ENCODE measurements at regions not wholly inside any gene's neighbourhood (a gene's known extent, or its start where the extent isn't known, plus 50 kb on each side); places are given as distances from the start of the nearest gene placed in this dataset.
A peak's percentile ranks its signal among the peaks of the same experiment; 100 is the strongest.

DNA sequence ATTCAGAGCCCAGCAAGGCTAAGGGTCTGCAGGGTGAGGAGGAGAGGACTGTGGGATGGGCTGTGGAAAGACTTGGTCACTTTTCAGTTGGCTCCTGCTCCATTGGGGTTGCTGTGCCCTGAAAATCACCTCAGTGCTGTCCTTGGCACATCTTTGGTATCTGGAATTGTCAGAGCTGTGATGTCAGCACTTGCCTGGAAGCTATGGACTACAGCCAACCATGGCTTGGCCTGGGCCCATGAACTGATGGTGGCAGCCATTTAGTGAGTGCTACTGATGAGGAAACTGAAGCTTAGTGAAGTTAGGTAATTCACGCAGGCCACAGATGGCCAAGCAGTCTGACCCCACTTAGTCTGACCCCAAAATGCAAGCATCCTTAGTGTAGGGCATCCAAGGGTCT, 121.8 kb upstream of the SERPINE2 start:
- H3K27me3 ChIP-seq (ENCODE audit: control insufficient read depth, insufficient read depth, low read length): no peaks in the 10 kb centered on the region
- H3K4me1 ChIP-seq (ENCODE audit: control insufficient read depth, insufficient read depth, low read length): no peaks in the 10 kb centered on the region
- H3K4me3 ChIP-seq (ENCODE audit: low read depth, low read length): no peak overlapping the region
- H3K36me3 ChIP-seq (ENCODE audit: control insufficient read depth, insufficient read depth, low read length): no peaks in the 10 kb centered on the region
- H3K27ac ChIP-seq (ENCODE audit: low read depth, low read length): no peak overlapping the region
- no peaks in the 10 kb centered on the region for H3K9me3 ChIP-seq (ENCODE audit: control insufficient read depth, insufficient read depth, low read length)
- DNase-seq (ENCODE audit: low read depth in 4 of 6, low spot score in 6 of 6): no peak
- WGBS (ENCODE audit: insufficient coverage): 100% methylated on average over 1 of the region's 1 CpG

DNA sequence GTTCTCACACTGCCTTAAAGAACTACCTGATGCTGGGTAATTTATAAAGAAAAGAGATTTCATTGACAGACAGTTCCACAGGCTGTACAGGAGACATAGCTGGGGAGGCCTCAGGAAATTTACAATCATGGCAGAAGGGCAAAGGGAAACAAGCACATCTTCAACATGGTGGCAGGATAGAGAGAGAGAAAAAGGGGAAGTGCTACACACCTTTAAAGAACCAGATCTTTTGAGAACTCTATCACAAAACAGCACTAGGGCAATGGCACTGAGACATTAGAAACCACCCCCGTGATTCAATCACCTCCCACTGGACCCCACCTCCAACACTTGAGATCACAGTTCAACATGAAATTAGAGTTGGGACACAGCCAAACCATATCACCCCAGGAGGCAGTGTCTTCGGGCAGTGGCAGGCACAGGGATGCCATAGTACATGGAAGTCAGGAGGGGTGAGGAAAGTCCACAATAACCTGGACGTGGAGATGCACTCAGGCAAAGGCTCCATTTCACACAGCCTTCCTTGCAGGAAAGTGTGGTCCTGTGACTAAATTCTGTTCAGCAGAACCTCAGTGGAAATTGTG, 120.4 kb upstream of the SERPINE2 start:
- no peak for DNase-seq (ENCODE audit: low read depth in 4 of 6, low spot score in 6 of 6)
- no peaks in the 10 kb centered on the region for H3K9me3 ChIP-seq (ENCODE audit: control insufficient read depth, insufficient read depth, low read length)
- WGBS (ENCODE audit: insufficient coverage): 94% methylated on average over 2 of the region's 3 CpGs
- no peaks in the 10 kb centered on the region for H3K4me1 ChIP-seq (ENCODE audit: control insufficient read depth, insufficient read depth, low read length)
- no peaks in the 10 kb centered on the region for H3K36me3 ChIP-seq (ENCODE audit: control insufficient read depth, insufficient read depth, low read length)
- H3K27ac ChIP-seq (ENCODE audit: low read depth, low read length): no peak overlapping the region
- no peak overlapping the region for H3K4me3 ChIP-seq (ENCODE audit: low read depth, low read length)
- no peaks in the 10 kb centered on the region for H3K27me3 ChIP-seq (ENCODE audit: control insufficient read depth, insufficient read depth, low read length)

DNA sequence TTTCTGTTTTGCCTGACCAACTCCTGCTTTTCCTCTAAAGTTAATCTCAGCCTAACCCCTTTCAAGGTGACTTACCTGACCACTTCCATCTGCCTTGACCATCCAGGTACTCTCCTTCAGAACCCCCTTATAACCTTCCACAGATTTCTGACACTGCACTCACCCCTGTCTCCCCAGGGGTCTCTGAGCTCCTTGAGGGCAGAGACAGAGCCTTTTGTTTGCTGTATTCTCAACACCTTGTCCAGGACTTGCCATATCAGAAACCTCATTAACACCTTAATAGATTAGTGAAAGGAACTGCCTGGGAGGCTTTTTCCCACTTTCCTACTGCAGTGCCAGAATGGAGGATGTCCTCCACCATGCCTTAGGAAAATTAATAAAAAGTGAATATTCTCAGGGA, 119.7 kb upstream of the SERPINE2 start:
- Histone ChIP-seq H3K9me3 (ENCODE audit: control insufficient read depth, insufficient read depth, low read length) (no peaks in the 10 kb centered on the region), H3K36me3 (ENCODE audit: control insufficient read depth, insufficient read depth, low read length) (no peaks in the 10 kb centered on the region), H3K4me1 (ENCODE audit: control insufficient read depth, insufficient read depth, low read length) (no peaks in the 10 kb centered on the region), H3K27me3 (ENCODE audit: control insufficient read depth, insufficient read depth, low read length) (no peaks in the 10 kb centered on the region), H3K4me3 (ENCODE audit: low read depth, low read length) (no peak overlapping the region), H3K27ac (ENCODE audit: low read depth, low read length) (no peak overlapping the region)
- DNase-seq (ENCODE audit: low read depth in 4 of 6, low spot score in 6 of 6): no peak

DNA sequence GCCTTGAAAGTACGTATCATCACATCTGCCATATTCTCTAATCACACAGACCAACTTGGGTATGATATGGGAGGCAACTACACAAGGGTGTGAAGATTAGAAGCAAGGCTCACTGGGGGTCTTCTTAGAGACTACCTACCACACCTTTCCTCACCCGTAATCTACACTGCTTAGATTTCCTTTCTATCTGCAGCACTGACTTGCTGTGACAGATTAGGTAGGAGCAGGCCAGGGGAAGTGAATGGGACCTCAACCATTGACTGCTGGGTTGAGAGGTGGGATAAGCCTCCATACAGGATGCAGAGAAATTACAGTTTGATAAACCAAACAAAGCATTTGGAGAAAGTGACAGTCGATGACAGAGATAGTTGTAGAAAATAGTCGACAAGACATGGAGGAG, 119.0 kb upstream of the SERPINE2 start:
- Histone ChIP-seq H3K36me3 (ENCODE audit: control insufficient read depth, insufficient read depth, low read length) (no peaks in the 10 kb centered on the region), H3K27me3 (ENCODE audit: control insufficient read depth, insufficient read depth, low read length) (no peaks in the 10 kb centered on the region), H3K9me3 (ENCODE audit: control insufficient read depth, insufficient read depth, low read length) (no peaks in the 10 kb centered on the region), H3K27ac (ENCODE audit: low read depth, low read length) (no peak overlapping the region), H3K4me1 (ENCODE audit: control insufficient read depth, insufficient read depth, low read length) (no peaks in the 10 kb centered on the region), H3K4me3 (ENCODE audit: low read depth, low read length) (no peak overlapping the region)
- DNase-seq (ENCODE audit: low read depth in 4 of 6, low spot score in 6 of 6): no peak
- 82% methylated on average over 2 of the region's 4 CpGs for WGBS (ENCODE audit: insufficient coverage)

DNA sequence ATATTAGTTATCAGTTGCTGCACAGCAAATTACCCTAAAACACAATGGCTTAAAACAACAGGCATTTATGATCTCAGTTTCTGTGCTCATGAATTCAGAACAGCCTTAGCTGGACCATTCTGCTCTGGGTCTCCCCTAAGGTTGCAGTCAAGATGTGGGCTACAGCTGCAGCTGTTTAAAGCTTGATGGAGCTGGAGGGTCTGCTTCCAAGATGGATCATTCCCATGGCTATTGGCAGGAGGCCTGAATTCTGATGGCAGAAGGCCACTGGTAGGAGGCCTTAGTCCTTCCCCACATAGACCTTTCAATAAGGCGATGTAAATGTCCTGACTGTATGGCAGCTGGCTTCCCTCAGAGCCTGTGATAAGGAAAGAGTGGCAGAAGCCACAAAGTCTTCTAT, 118.6 kb upstream of the SERPINE2 start:
- Histone ChIP-seq H3K36me3 (ENCODE audit: control insufficient read depth, insufficient read depth, low read length) (no peaks in the 10 kb centered on the region), H3K9me3 (ENCODE audit: control insufficient read depth, insufficient read depth, low read length) (no peaks in the 10 kb centered on the region), H3K4me3 (ENCODE audit: low read depth, low read length) (no peak overlapping the region), H3K27me3 (ENCODE audit: control insufficient read depth, insufficient read depth, low read length) (no peaks in the 10 kb centered on the region), H3K27ac (ENCODE audit: low read depth, low read length) (no peak overlapping the region), H3K4me1 (ENCODE audit: control insufficient read depth, insufficient read depth, low read length) (no peaks in the 10 kb centered on the region)
- peak in 2 of 6 donors; percentile 13 to 26 for DNase-seq (ENCODE audit: low read depth in 4 of 6, low spot score in 6 of 6)
- no CpG with 5 or more reads among the region's 1 CpG for WGBS (ENCODE audit: insufficient coverage)

DNA sequence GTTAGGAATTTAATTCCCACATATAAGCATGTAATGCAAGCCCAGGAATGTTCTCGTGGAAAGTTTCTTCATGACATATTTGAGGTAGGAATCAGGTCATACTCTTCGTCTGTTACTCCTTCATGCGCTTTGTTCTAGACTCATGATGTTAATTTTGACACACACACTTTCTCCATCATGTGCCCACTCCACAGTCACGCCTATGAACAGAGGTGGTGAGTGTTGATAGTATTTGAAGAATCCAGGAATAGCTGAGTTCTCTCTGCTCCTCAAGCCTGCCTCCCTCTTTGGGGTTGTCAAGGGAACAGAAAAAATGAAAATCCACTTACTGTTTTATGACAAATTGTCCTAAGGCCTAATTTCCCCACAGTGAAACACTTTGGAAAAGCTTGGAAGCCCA, 117.3 kb upstream of the SERPINE2 start:
- Histone ChIP-seq H3K27ac (ENCODE audit: low read depth, low read length) (no peak overlapping the region), H3K4me1 (ENCODE audit: control insufficient read depth, insufficient read depth, low read length) (no peaks in the 10 kb centered on the region), H3K36me3 (ENCODE audit: control insufficient read depth, insufficient read depth, low read length) (no peaks in the 10 kb centered on the region), H3K9me3 (ENCODE audit: control insufficient read depth, insufficient read depth, low read length) (no peaks in the 10 kb centered on the region), H3K4me3 (ENCODE audit: low read depth, low read length) (no peak overlapping the region), H3K27me3 (ENCODE audit: control insufficient read depth, insufficient read depth, low read length) (no peaks in the 10 kb centered on the region)
- no CpG with 5 or more reads among the region's 4 CpGs for WGBS (ENCODE audit: insufficient coverage)
- DNase-seq (ENCODE audit: low read depth in 4 of 6, low spot score in 6 of 6): no peak

DNA sequence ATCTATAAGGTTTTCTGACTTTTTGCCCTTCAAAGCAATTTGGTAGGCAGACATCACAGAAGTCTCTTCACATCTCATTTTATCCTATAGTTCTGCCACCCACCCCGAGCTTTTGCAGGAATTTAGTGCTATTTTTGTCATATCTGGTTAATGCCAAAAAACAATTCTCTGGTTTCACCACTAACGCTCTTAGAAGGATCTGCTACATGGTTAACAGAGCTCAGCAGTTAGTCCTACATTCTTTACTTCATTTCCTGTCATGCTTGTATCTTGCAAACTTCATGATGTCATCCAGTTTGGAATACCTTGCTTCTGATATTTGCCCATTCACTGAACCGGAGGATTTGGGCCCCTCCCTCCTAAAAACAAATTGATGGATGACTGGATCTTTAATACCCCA, 116.8 kb upstream of the SERPINE2 start:
- Histone ChIP-seq H3K4me3 (ENCODE audit: low read depth, low read length) (no peak overlapping the region), H3K27me3 (ENCODE audit: control insufficient read depth, insufficient read depth, low read length) (no peaks in the 10 kb centered on the region), H3K4me1 (ENCODE audit: control insufficient read depth, insufficient read depth, low read length) (no peaks in the 10 kb centered on the region), H3K9me3 (ENCODE audit: control insufficient read depth, insufficient read depth, low read length) (no peaks in the 10 kb centered on the region), H3K27ac (ENCODE audit: low read depth, low read length) (no peak overlapping the region), H3K36me3 (ENCODE audit: control insufficient read depth, insufficient read depth, low read length) (no peaks in the 10 kb centered on the region)
- no peak for DNase-seq (ENCODE audit: low read depth in 4 of 6, low spot score in 6 of 6)
- WGBS (ENCODE audit: insufficient coverage): 100% methylated on average over 1 of the region's 3 CpGs

DNA sequence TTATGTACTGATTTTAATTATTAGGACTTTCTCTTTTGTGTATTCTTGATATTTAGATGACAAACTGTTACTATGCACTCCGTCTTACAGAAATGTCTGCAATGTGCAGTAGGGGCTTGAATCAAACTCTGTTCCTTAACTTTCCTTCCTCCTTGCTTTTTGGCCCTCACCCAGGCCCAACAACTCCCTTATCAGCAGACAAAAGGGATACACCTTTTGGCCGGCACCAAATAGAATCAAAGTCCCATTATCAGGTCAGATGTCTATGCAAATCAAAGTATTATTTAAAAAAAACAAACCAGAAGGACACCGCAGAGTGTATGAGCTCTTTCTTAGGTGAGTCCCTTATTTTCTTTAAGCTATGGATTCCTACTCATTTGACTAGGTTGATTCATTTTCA, 116.3 kb upstream of the SERPINE2 start:
- no peaks in the 10 kb centered on the region for H3K36me3 ChIP-seq (ENCODE audit: control insufficient read depth, insufficient read depth, low read length)
- no peaks in the 10 kb centered on the region for H3K9me3 ChIP-seq (ENCODE audit: control insufficient read depth, insufficient read depth, low read length)
- H3K27ac ChIP-seq (ENCODE audit: low read depth, low read length): no peak overlapping the region
- WGBS (ENCODE audit: insufficient coverage): no CpG with 5 or more reads among the region's 3 CpGs
- no peak overlapping the region for H3K4me3 ChIP-seq (ENCODE audit: low read depth, low read length)
- H3K27me3 ChIP-seq (ENCODE audit: control insufficient read depth, insufficient read depth, low read length): no peaks in the 10 kb centered on the region
- DNase-seq (ENCODE audit: low read depth in 4 of 6, low spot score in 6 of 6): no peak
- H3K4me1 ChIP-seq (ENCODE audit: control insufficient read depth, insufficient read depth, low read length): no peaks in the 10 kb centered on the region

DNA sequence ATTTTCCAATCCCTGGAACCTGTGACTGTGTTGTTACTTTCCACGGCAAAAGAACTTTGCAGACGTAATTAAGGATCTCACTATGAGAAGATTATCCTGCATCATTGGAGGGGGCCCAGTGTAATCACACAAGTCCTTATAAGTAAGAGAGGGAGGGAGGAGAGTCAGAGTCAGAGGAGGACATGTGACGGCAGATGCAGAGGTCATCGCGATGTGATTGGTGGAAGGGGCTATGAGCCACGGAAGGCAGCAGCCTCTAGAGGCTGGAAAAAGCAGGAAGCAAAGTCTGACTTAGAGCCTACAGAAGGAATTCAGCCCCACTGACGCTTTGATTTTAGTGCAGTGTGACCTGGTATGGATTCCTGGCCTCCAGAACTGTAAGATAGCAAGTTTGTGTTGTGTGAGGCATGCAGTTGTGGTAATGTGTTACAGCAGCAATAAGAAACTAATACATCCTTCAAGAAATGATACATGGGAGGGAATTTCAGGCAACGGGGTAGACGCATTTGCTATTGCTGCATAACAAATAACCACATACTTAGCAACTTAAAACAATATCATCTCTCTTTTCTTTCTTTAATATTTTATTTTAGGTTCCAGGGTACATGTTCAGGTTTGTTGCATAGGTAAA, 112.7 kb upstream of the SERPINE2 start:
- H3K9me3 ChIP-seq (ENCODE audit: control insufficient read depth, insufficient read depth, low read length): no peaks in the 10 kb centered on the region
- H3K27ac ChIP-seq (ENCODE audit: low read depth, low read length): no peak overlapping the region
- WGBS (ENCODE audit: insufficient coverage): 91% methylated on average over 7 of the region's 9 CpGs
- no peaks in the 10 kb centered on the region for H3K36me3 ChIP-seq (ENCODE audit: control insufficient read depth, insufficient read depth, low read length)
- no peak overlapping the region for H3K4me3 ChIP-seq (ENCODE audit: low read depth, low read length)
- no peaks in the 10 kb centered on the region for H3K27me3 ChIP-seq (ENCODE audit: control insufficient read depth, insufficient read depth, low read length)
- no peak for DNase-seq (ENCODE audit: low read depth in 4 of 6, low spot score in 6 of 6)
- H3K4me1 ChIP-seq (ENCODE audit: control insufficient read depth, insufficient read depth, low read length): no peaks in the 10 kb centered on the region

DNA sequence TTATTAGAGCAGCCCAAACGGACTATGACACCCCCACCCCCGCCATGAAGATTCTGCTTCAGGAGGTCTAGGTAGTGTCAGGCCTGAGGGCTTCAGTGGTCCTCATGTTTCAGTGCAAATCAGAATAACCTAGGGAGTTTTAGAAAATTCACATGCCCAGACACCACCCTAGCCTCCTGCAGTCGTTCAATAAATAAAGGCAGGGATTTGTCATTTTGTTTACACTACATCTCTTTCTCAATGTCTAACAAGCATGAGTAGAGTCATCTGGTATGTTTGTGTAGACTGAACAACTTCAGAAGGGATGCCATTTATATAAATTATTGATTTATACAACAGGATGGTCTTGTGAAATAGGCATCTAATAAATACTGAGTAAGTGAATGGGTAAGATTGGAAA, 112.1 kb upstream of the SERPINE2 start:
- Histone ChIP-seq H3K27ac (ENCODE audit: low read depth, low read length) (no peak overlapping the region), H3K4me1 (ENCODE audit: control insufficient read depth, insufficient read depth, low read length) (no peaks in the 10 kb centered on the region), H3K27me3 (ENCODE audit: control insufficient read depth, insufficient read depth, low read length) (no peaks in the 10 kb centered on the region), H3K9me3 (ENCODE audit: control insufficient read depth, insufficient read depth, low read length) (no peaks in the 10 kb centered on the region), H3K4me3 (ENCODE audit: low read depth, low read length) (no peak overlapping the region), H3K36me3 (ENCODE audit: control insufficient read depth, insufficient read depth, low read length) (no peaks in the 10 kb centered on the region)
- WGBS (ENCODE audit: insufficient coverage): no CpG with 5 or more reads among the region's 3 CpGs
- DNase-seq (ENCODE audit: low read depth in 4 of 6, low spot score in 6 of 6): no peak
